M059J (cell line): ENCODE measurements at regions not wholly inside any gene's neighbourhood (a gene's known extent, or its start where the extent isn't known, plus 50 kb on each side); places are given as distances from the start of the nearest gene placed in this dataset.
"Not testable (repeated sequence)": the region's sequence is repeated elsewhere in the genome, so short reads cannot be mapped to it uniquely, and the experiment has no call there.

Experiments
- DNase-seq: peaks from one replicate; pipeline ENCODE4 v3.0.0-alpha.2; 2012; ENCODE audit warnings: low read depth

- no peak for DNase-seq
Observed at GRCh38 chrX:53883196-53883595, 161.1 kb downstream of the PHF8 start.

GRCh38 chrX:53882331-53882730 is 161.9 kb downstream of the PHF8 start:
- peak; percentile 58 for DNase-seq

GRCh38 chrX:53880786-53881185 is 163.5 kb downstream of the PHF8 start:
- DNase-seq: not testable (repeated sequence)

GRCh38 chrX:53859890-53860289 is 173.4 kb upstream of the HUWE1 start:
- DNase-seq: no peak

GRCh38 chrX:53831662-53832635 is 145.4 kb upstream of the HUWE1 start:
- DNase-seq: peak; percentile 56

- DNase-seq: no peak
Observed at GRCh38 chrX:53824686-53825085, 138.2 kb upstream of the HUWE1 start.

GRCh38 chrX:53818115-53818514 is 131.6 kb upstream of the HUWE1 start:
- DNase-seq: not testable (repeated sequence)

- no peak for DNase-seq
Observed at GRCh38 chrX:53817548-53817947, 131.0 kb upstream of the HUWE1 start.

GRCh38 chrX:53813670-53814440 is 127.3 kb upstream of the HUWE1 start:
- DNase-seq: peak; percentile 33

GRCh38 chrX:53798281-53798680 is 111.8 kb upstream of the HUWE1 start:
- DNase-seq: no peak

GRCh38 chrX:53795576-53795975 is 109.1 kb upstream of the HUWE1 start:
- peak; percentile 12 for DNase-seq

- DNase-seq: no peak
Observed at GRCh38 chrX:53794181-53794580, 107.7 kb upstream of the HUWE1 start.

- no peak for DNase-seq
Observed at GRCh38 chrX:53768865-53769264, 82.3 kb upstream of the HUWE1 start.

- no peak for DNase-seq
Observed at GRCh38 chrX:53768451-53768850, 81.9 kb upstream of the HUWE1 start.

GRCh38 chrX:53767544-53767943 is 81.0 kb upstream of the HUWE1 start:
- no peak for DNase-seq

- DNase-seq: not testable (repeated sequence)
Observed at GRCh38 chrX:53757181-53757580, 70.7 kb upstream of the HUWE1 start.

- DNase-seq: no peak
Observed at GRCh38 chrX:53746718-53747117, 60.2 kb upstream of the HUWE1 start.

- no peak for DNase-seq
Observed at GRCh38 chrX:53743244-53743643, 56.7 kb upstream of the HUWE1 start.

GRCh38 chrX:53738370-53738906 is 51.9 kb upstream of the HUWE1 start:
- DNase-seq: no peak
